HepG2 (cell line): ENCODE measurements at regions not wholly inside any gene's neighbourhood (a gene's known extent, or its start where the extent isn't known, plus 50 kb on each side); places are given as distances from the start of the nearest gene placed in this dataset.

Experiments
- ATAC-seq: fragments of 200-7000 bp; cut with Tn5 transposase; 3 replicates; pipeline ENCODE4 v1.9.1; 2020; ENCODE audit warnings: mild to moderate bottlenecking, moderate library complexity
- BruUV-seq: library from RNA; stranded (reverse); fragments of 400-500 nt; replicated peaks from 2 replicates; lab custom pipeline; 2021; lab: Mats Ljungman, UMichigan
- CTCF ChIA-PET: fragments of 300-600 bp; formaldehyde crosslinking; extraction: SDS; loops from one replicate; lab custom pipeline; 2021; ENCODE audit warnings: low total read pairs, inconsistent platforms, low intra/inter-chr PET ratio; lab: Yijun Ruan, JAX
- POLR2A ChIA-PET: fragments of 350-600 bp; sonication (Branson Sonifier 250); formaldehyde crosslinking; loops from one replicate; lab custom pipeline; 2020; ENCODE audit warnings: antibody characterized with exemption, inconsistent platforms; lab: Yijun Ruan, JAX
- DNase-seq: peaks from one replicate; pipeline ENCODE4 v3.0.0-alpha.2; 2015; ENCODE audit warnings: low spot score
- FAIRE-seq: peaks from 3 replicates; lab custom pipeline; 2011; peaks lifted over from hg19 to GRCh38; lab: Jason Lieb, UNC
- H2AFZ ChIP-seq: one replicate; pipeline ENCODE4 v1.6.1; 2011; ENCODE audit warnings: low read length, inconsistent platforms
- H3K27ac ChIP-seq: fragments of 300-600 bp; 3 replicates; pipeline ENCODE4 v1.8.0; 2011; ENCODE audit warnings: mixed run types, mild to moderate bottlenecking, mixed read lengths, low read length, inconsistent platforms; ENCODE audit not compliant: insufficient read depth; ENCODE audit errors: extremely low read length
- H3K27me3 ChIP-seq, 2 experiments: fragments of 200-600 bp in 1 of 2; 2 replicates in 1 of 2; 3 replicates in 1 of 2; pipeline versions ENCODE4 v1.6.0 to v1.8.0; 2011; ENCODE audit warnings: low read length in 2 of 2, mild to moderate bottlenecking in 2 of 2, moderate library complexity in 2 of 2, inconsistent platforms in 1 of 2; ENCODE audit not compliant: insufficient read depth in 2 of 2, control insufficient read depth in 1 of 2
- H3K36me3 ChIP-seq, 2 experiments: fragments of 200-600 bp in 1 of 2; replicated peaks in 1 of 2; 2 replicates in 1 of 2; 3 replicates in 1 of 2; pipeline versions ENCODE4 v1.5.1 to v1.8.0; 2011; ENCODE audit warnings: low read length in 2 of 2, inconsistent platforms in 1 of 2; ENCODE audit not compliant: insufficient read depth in 2 of 2, control insufficient read depth in 1 of 2
- H3K4me1 ChIP-seq: 2 replicates; pipeline ENCODE4 v1.5.1; 2012; ENCODE audit warnings: low read length, inconsistent platforms; ENCODE audit not compliant: insufficient read depth
- H3K4me2 ChIP-seq: 2 replicates; pipeline ENCODE4 v1.6.0; 2011; ENCODE audit warnings: low read depth, low read length, inconsistent platforms
- H3K4me3 ChIP-seq, 3 experiments: fragments of 200-600 bp in 1 of 3; sonication (generic), shearing (Covaris generic) in 1 of 3; replicated peaks in 1 of 3; 2 replicates each; pipeline ENCODE4 v1.5.1; 2011 to 2016; ENCODE audit warnings: low read length in 3 of 3, inconsistent platforms in 2 of 3, low read depth in 2 of 3, mild to moderate bottlenecking in 2 of 3, control low read depth in 1 of 3, mixed read lengths in 1 of 3; ENCODE audit not compliant: insufficient read depth in 1 of 3
- H3K79me2 ChIP-seq: one replicate; pipeline ENCODE4 v1.6.1; 2011; ENCODE audit warnings: low read length, inconsistent platforms; ENCODE audit not compliant: insufficient read depth
- H3K9ac ChIP-seq: 2 replicates; pipeline ENCODE4 v1.6.0; 2011; ENCODE audit warnings: mild to moderate bottlenecking, low read depth, low read length, inconsistent platforms; ENCODE audit not compliant: insufficient read depth
- H3K9me3 ChIP-seq: 2 replicates; pipeline ENCODE4 v1.5.1; 2012; ENCODE audit warnings: mild to moderate bottlenecking, low read length
- H4K20me1 ChIP-seq: 2 replicates; pipeline ENCODE4 v1.6.0; 2011; ENCODE audit warnings: inconsistent platforms, mild to moderate bottlenecking, low read length, moderate library complexity; ENCODE audit not compliant: insufficient read depth
- ADNP ChIP-seq: sonication (generic); formaldehyde crosslinking; IDR thresholded peaks from 2 replicates; pipeline ENCODE4 v1.4.0; 2020; ENCODE audit warnings: missing genetic modification reagents
- ATM ChIP-seq: fragments of 450-650 bp; IDR thresholded peaks from 2 replicates; pipeline ENCODE4 v1.7.1; 2017; ENCODE audit warnings: mild to moderate bottlenecking, borderline replicate concordance
- FOXC1 ChIP-seq: sonication (generic); formaldehyde crosslinking; IDR thresholded peaks from 2 replicates; pipeline ENCODE4 v1.8.0; 2022; ENCODE audit warnings: mild to moderate bottlenecking, missing genetic modification reagents, borderline replicate concordance
- FOXJ3 ChIP-seq: sonication (generic); formaldehyde crosslinking; IDR thresholded peaks from 2 replicates; pipeline ENCODE4 v1.4.0; 2020; ENCODE audit warnings: missing genetic modification reagents, mild to moderate bottlenecking, borderline replicate concordance
- GTF2F1 ChIP-seq: fragments of 150-350 bp; IDR thresholded peaks from 2 replicates; pipeline ENCODE4 v1.6.1; 2014; ENCODE audit warnings: low read length
- KDM5B ChIP-seq: sonication (generic); formaldehyde crosslinking; IDR thresholded peaks from 2 replicates; pipeline ENCODE4 v1.4.0; 2020; ENCODE audit warnings: missing genetic modification reagents, mild to moderate bottlenecking, borderline replicate concordance
- MEIS2 ChIP-seq: sonication (generic); formaldehyde crosslinking; IDR thresholded peaks from 2 replicates; pipeline ENCODE4 v1.9.0; 2021; ENCODE audit warnings: mild to moderate bottlenecking, missing genetic modification reagents
- MTA3 ChIP-seq: sonication (generic); formaldehyde crosslinking; IDR thresholded peaks from 2 replicates; pipeline ENCODE4 v1.4.0; 2020; ENCODE audit warnings: missing genetic modification reagents
- MYC ChIP-seq: sonication (generic); formaldehyde crosslinking; IDR thresholded peaks from 2 replicates; pipeline ENCODE4 v1.9.0; 2021; ENCODE audit warnings: missing genetic modification reagents, borderline replicate concordance
- MYNN ChIP-seq: sonication (generic); formaldehyde crosslinking; IDR thresholded peaks from 2 replicates; pipeline ENCODE4 v1.4.0; 2020; ENCODE audit warnings: mild to moderate bottlenecking, low read depth, missing genetic modification reagents
- MZF1 ChIP-seq: sonication (generic); formaldehyde crosslinking; IDR thresholded peaks from 2 replicates; pipeline ENCODE4 v1.8.1; 2023; ENCODE audit warnings: mild to moderate bottlenecking, missing genetic modification reagents, borderline replicate concordance
- NR2F1 ChIP-seq, 2 experiments: fragments of 450-650 bp in 1 of 2; formaldehyde crosslinking in 1 of 2; IDR thresholded peaks; 2 replicates each; pipeline versions ENCODE4 v1.5.0 to v1.6.1; 2016 to 2020; ENCODE audit warnings: mild to moderate bottlenecking in 1 of 2, missing compliant biosample characterization in 1 of 2, missing genetic modification reagents in 1 of 2, moderate library complexity in 1 of 2
- SIX4 ChIP-seq: sonication (generic); formaldehyde crosslinking; IDR thresholded peaks from 2 replicates; pipeline ENCODE4 v1.4.0; 2020; ENCODE audit warnings: missing genetic modification reagents
- TAF1 ChIP-seq: sonication (generic); formaldehyde crosslinking; IDR thresholded peaks from 2 replicates; pipeline ENCODE4 v1.4.0; 2020; ENCODE audit warnings: missing genetic modification reagents
- ZFP37 ChIP-seq: sonication (generic); formaldehyde crosslinking; IDR thresholded peaks from 2 replicates; pipeline ENCODE4 v1.4.0; 2020; ENCODE audit warnings: missing genetic modification reagents, borderline replicate concordance
- ZIK1 ChIP-seq: sonication (generic); formaldehyde crosslinking; IDR thresholded peaks from 2 replicates; pipeline ENCODE4 v1.5.0; 2020; ENCODE audit warnings: mild to moderate bottlenecking, low read depth, missing genetic modification reagents, borderline replicate concordance
- ZNF331 ChIP-seq: sonication (generic); formaldehyde crosslinking; IDR thresholded peaks from 2 replicates; pipeline ENCODE4 v1.4.0; 2020; ENCODE audit warnings: missing genetic modification reagents
- ZNF549 ChIP-seq: sonication (generic); formaldehyde crosslinking; IDR thresholded peaks from 2 replicates; pipeline ENCODE4 v1.5.0; 2020; ENCODE audit warnings: missing genetic modification reagents
- ZNF720 ChIP-seq: sonication (generic); formaldehyde crosslinking; IDR thresholded peaks from 2 replicates; pipeline ENCODE4 v1.4.0; 2020; ENCODE audit warnings: missing genetic modification reagents
- ZNF891 ChIP-seq: sonication (generic); formaldehyde crosslinking; IDR thresholded peaks from 2 replicates; pipeline ENCODE4 v1.5.0; 2020; ENCODE audit warnings: mild to moderate bottlenecking, missing genetic modification reagents
- WGBS: methylation state at CpG from one replicate; pipeline ENCODE4 v1.1.6; 2017; ENCODE audit warnings: low lambda C conversion rate; 5-methylcytosine and 5-hydroxymethylcytosine counted together
- in situ Hi-C: cut with HindIII; loops from 2 replicates; pipeline ENCODE4 v1.10.0; 2017; ENCODE audit warnings: low pct_unique_long_range_greater_than_20kb; ENCODE audit not compliant: extremely low pct_ligation_motif_present
- intact Hi-C: fragments of 100-400 bp; cut with micrococcal nuclease; formaldehyde crosslinking; loops from one replicate; pipeline ENCODE4 v1.10.0; 2022; ENCODE audit not compliant: unreplicated experiment
- TF ChIP-seq, protein P1 (sequence below): sonication (generic); formaldehyde crosslinking; IDR thresholded peaks from 2 replicates; pipeline ENCODE4 v1.8.1; 2023; ENCODE audit warnings: missing genetic modification reagents, mild to moderate bottlenecking, borderline replicate concordance
- TF ChIP-seq, protein P2 (sequence below): sonication (generic); formaldehyde crosslinking; IDR thresholded peaks from 2 replicates; pipeline ENCODE4 v1.4.0; 2020; ENCODE audit warnings: mild to moderate bottlenecking, missing genetic modification reagents

DNA sequence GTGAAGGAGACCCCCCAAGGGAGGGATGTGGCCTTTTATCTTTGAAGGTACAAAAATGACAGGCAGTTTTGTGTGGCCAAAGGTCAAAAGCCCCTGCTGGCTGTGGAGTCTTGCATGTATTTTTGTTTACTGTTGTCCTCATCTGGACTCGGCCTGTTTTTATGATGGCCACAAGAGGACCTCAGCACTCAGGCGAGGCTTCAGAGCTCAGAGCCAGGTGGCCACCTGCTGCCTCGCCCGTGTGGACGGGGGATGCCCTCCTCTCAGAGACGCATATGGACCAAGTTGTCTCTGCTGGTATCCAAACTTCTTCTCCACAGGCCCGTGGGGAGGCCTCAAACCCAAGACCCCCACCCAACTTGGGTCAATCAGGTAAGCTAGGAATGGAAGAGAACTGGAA, 118.2 kb downstream of the DACT2 start (continued):
- no peak for TF ChIP-seq FOXJ3

DNA sequence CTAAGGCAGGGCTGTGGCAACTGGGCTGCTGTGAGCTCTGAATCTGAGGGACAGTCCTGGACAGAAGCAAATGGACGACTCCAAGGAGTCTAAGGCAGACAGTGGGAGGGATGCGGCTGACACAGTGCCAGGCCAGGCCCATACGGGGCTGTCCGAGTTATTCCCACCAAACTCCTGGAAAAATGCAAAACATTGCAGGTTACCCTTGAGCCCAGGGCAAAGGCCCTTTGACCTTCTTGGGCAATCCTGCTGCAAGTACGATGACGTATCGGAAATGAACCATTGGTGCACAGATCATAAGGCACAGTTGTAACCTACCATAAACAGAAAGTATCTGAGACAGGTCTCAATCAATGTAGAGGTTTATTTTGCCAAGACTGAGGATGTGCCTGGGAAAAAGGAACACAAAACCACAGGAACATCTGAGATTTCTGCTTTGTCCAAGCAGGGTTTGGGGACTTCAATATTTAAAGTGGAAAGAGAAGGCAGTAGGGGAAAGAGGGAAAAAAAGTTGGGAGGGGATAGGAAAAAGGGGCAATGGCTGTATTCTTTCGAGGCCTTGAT, 118.9 kb downstream of the DACT2 start:
- ChIA-PET POLR2A (interaction anchor here (0.9 to 3.4 kb wide), 6 partner anchors 47 to 117 kb away, joined by 3 to 11 read pairs (median 4); no protein-coding TSS in a partner anchor), CTCF (interaction anchor here (0.8 to 2.2 kb wide), 2 partner anchors 114 to 155 kb away, joined by 3 to 21 read pairs; no protein-coding TSS in a partner anchor)
- H3K4me2 ChIP-seq = peak overlapping the region; percentile 80
- H3K27me3 ChIP-seq = no peaks in the 10 kb centered on the region
- BruUV-seq = no TSS peak
- 4% methylated on average over 8 of the region's 8 CpGs for WGBS
- peak overlapping the region in 2 of 3 experiments; percentile 25 to 45; a peak in 2 of 6 replicates for H3K4me3 ChIP-seq
- H3K79me2 ChIP-seq = no peaks in the 10 kb centered on the region
- H3K36me3 ChIP-seq = no peaks in the 10 kb centered on the region
- FAIRE-seq (peak; percentile 54), DNase-seq (peak; percentile 84), ATAC-seq (peak; percentile 77)
- no peaks in the 10 kb centered on the region for H3K9me3 ChIP-seq
- intact Hi-C loops (loop anchor here (1.0 to 2.0 kb wide), 4 partner anchors 64 to 156 kb away; no protein-coding TSS in a partner anchor), in situ Hi-C loops (no loop called here)
- no peaks in the 10 kb centered on the region for H4K20me1 ChIP-seq
- peak overlapping the region; percentile 40 for H3K9ac ChIP-seq
- peaks cover 67% of the 10 kb centered on the region for H3K4me1 ChIP-seq
- peak overlapping the region; percentile 3 for H2AFZ ChIP-seq
- H3K27ac ChIP-seq = peak overlapping the region; percentile 59
- TF ChIP-seq ZIK1 (CRISPR knock-in tag) = no peak
- no peak for TF ChIP-seq SIX4 (CRISPR knock-in tag)
- TF ChIP-seq, protein P1, sequence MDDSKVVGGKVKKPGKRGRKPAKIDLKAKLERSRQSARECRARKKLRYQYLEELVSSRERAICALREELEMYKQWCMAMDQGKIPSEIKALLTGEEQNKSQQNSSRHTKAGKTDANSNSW (CRISPR knock-in tag) = no peak
- TF ChIP-seq ZNF720 (CRISPR knock-in tag) = no peak
- TF ChIP-seq ZNF891 (CRISPR knock-in tag) = no peak
- TF ChIP-seq MYC (CRISPR knock-in tag) = no peak; the same call in 1 of the 2 replicates
- no peak for TF ChIP-seq ATM
- TF ChIP-seq MZF1 = no peak
- no peak for TF ChIP-seq ZNF549 (CRISPR knock-in tag)
- no peak; the same call in 1 of the 2 replicates for TF ChIP-seq KDM5B (CRISPR knock-in tag)
- TF ChIP-seq MYNN (CRISPR knock-in tag) = no peak
- no peak for TF ChIP-seq ADNP (CRISPR knock-in tag)
- peak; percentile 60 for TF ChIP-seq MEIS2 (CRISPR knock-in tag)
- TF ChIP-seq GTF2F1 = 0 out of 2 replicates have a peak, but pooled peaks have one; percentile 10
- no peak for TF ChIP-seq TAF1 (CRISPR knock-in tag)
- no peak for TF ChIP-seq ZFP37 (CRISPR knock-in tag)
- TF ChIP-seq, protein P2, sequence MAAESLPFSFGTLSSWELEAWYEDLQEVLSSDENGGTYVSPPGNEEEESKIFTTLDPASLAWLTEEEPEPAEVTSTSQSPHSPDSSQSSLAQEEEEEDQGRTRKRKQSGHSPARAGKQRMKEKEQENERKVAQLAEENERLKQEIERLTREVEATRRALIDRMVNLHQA = no peak
- peak; percentile 84; the same call in 1 of the 2 replicates for TF ChIP-seq FOXC1 (CRISPR knock-in tag)
- peak; percentile 84; the same call in 1 of the 2 replicates for TF ChIP-seq ZNF331
- no peak for TF ChIP-seq MTA3 (CRISPR knock-in tag)
- TF ChIP-seq NR2F1 (CRISPR knock-in tag; IDR thresholded peaks at IDR 0.05) = peak; percentile 91 to 98
